HCT116 (cell line): ENCODE measurements at regions not wholly inside any gene's neighbourhood (a gene's known extent, or its start where the extent isn't known, plus 50 kb on each side); places are given as distances from the start of the nearest gene placed in this dataset.

Experiments used
- CEBPB ChIP-seq: IDR thresholded peaks from 2 replicates; pipeline ENCODE4 v1.6.1; 2012; ENCODE audit warnings: low read depth
- CTCF ChIP-seq, 3 experiments: fragments of 200-600 bp in 1 of 3; sonication (generic) in 1 of 3; IDR thresholded peaks in 2 of 3; conservative IDR thresholded peaks in 1 of 3; 2 replicates each; pipeline ENCODE4 v1.5.1; 2012 to 2017; ENCODE audit warnings: low read depth in 2 of 3, low read length in 2 of 3, antibody characterized with exemption in 1 of 3, borderline replicate concordance in 1 of 3, control low read depth in 1 of 3, mild to moderate bottlenecking in 1 of 3, mixed read lengths in 1 of 3, mixed run types in 1 of 3, moderate library complexity in 1 of 3; ENCODE audit not compliant: insufficient read depth in 1 of 3
- EGR1 ChIP-seq: IDR thresholded peaks from 2 replicates; pipeline ENCODE4 v1.6.1; 2012; ENCODE audit warnings: low read depth
- EZH2 ChIP-seq: fragments of 200-600 bp; sonication (generic); IDR thresholded peaks from 2 replicates; pipeline ENCODE4 v1.6.1; 2017; ENCODE audit warnings: antibody characterized with exemption, mixed run types
- FOSL1 ChIP-seq: IDR thresholded peaks from 2 replicates; pipeline ENCODE4 v1.6.1; 2012; ENCODE audit warnings: low read depth
- JUND ChIP-seq: IDR thresholded peaks from 2 replicates; pipeline ENCODE4 v1.6.1; 2012
- MAX ChIP-seq: IDR thresholded peaks from 2 replicates; pipeline ENCODE4 v1.6.1; 2012
- POLR2A ChIP-seq: IDR thresholded peaks from 2 replicates; pipeline ENCODE4 v1.7.0; 2011; ENCODE audit warnings: borderline replicate concordance; ENCODE audit not compliant: insufficient read depth, insufficient read length; ENCODE audit errors: extremely low read depth
- POLR2AphosphoS5 ChIP-seq: IDR thresholded peaks from 2 replicates; pipeline ENCODE4 v1.6.1; 2011; ENCODE audit warnings: mild to moderate bottlenecking, low read depth, low read length, moderate library complexity
- RAD21 ChIP-seq: IDR thresholded peaks from 2 replicates; pipeline ENCODE4 v1.6.1; 2012; ENCODE audit warnings: low read depth, mild to moderate bottlenecking
- SIN3A ChIP-seq: IDR thresholded peaks from 2 replicates; pipeline ENCODE4 v1.6.1; 2012; ENCODE audit warnings: low read depth
- SP1 ChIP-seq: IDR thresholded peaks from 2 replicates; pipeline ENCODE4 v1.6.1; 2012; ENCODE audit warnings: low read depth
- TCF7L2 ChIP-seq: IDR thresholded peaks from 2 replicates; pipeline ENCODE4 v1.7.0; 2011; ENCODE audit warnings: borderline replicate concordance, inconsistent platforms; ENCODE audit not compliant: insufficient read depth, insufficient read length; ENCODE audit errors: extremely low read depth
- TF ChIP-seq, protein P1 (sequence below): IDR thresholded peaks from 2 replicates; pipeline ENCODE4 v1.6.1; 2012; ENCODE audit warnings: low read depth

DNA sequence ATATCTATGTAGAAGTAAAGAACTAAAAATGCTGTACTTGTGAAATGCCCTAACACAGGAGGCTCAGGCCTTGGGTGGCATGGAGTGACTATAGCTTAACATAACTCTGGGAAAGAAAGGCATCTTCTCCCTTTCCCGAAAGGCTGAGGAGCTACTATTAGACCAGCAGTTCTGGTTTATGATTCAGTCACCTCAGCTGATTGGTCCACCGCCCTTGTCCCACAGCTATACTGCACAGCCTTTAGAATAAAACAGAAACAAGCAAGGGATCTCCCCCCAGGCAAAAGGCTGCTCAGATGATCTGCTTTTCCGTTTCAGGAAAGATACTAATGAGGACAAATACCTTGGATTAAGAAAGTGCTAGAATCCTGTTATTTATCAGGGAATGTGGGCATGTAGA, 171.3 kb downstream of the SNCA start:
- TF ChIP-seq CTCF (IDR thresholded peaks at IDR 0.05 in 2 of 3, conservative IDR thresholded peaks at IDR 0.05 in 1 of 3; ENCODE audit: borderline replicate concordance in 1 of 3, insufficient read depth in 1 of 3, low read depth in 2 of 3, low read length in 2 of 3) (no peak), POLR2A (no peak), FOSL1 (no peak), RAD21 (no peak), POLR2AphosphoS5 (no peak), TCF7L2 (no peak), MAX (no peak), EGR1 (no peak), EZH2 (no peak), CEBPB (no peak), JUND (no peak), SP1 (no peak), SIN3A (no peak)
- TF ChIP-seq, protein P1, sequence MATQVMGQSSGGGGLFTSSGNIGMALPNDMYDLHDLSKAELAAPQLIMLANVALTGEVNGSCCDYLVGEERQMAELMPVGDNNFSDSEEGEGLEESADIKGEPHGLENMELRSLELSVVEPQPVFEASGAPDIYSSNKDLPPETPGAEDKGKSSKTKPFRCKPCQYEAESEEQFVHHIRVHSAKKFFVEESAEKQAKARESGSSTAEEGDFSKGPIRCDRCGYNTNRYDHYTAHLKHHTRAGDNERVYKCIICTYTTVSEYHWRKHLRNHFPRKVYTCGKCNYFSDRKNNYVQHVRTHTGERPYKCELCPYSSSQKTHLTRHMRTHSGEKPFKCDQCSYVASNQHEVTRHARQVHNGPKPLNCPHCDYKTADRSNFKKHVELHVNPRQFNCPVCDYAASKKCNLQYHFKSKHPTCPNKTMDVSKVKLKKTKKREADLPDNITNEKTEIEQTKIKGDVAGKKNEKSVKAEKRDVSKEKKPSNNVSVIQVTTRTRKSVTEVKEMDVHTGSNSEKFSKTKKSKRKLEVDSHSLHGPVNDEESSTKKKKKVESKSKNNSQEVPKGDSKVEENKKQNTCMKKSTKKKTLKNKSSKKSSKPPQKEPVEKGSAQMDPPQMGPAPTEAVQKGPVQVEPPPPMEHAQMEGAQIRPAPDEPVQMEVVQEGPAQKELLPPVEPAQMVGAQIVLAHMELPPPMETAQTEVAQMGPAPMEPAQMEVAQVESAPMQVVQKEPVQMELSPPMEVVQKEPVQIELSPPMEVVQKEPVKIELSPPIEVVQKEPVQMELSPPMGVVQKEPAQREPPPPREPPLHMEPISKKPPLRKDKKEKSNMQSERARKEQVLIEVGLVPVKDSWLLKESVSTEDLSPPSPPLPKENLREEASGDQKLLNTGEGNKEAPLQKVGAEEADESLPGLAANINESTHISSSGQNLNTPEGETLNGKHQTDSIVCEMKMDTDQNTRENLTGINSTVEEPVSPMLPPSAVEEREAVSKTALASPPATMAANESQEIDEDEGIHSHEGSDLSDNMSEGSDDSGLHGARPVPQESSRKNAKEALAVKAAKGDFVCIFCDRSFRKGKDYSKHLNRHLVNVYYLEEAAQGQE = no peak
